CD4-positive, alpha-beta T cell (primary cell): ENCODE measurements at regions not wholly inside any gene's neighbourhood (a gene's known extent, or its start where the extent isn't known, plus 50 kb on each side); places are given as distances from the start of the nearest gene placed in this dataset.

ENCODE experiments used
- ATAC-seq: fragments of 200-7000 bp; cut with Tn5 transposase; one replicate; pipeline ENCODE4 v1.10.0; 2022; ENCODE audit warnings: mild to moderate bottlenecking; ENCODE audit not compliant: poor library complexity
- CTCF ChIA-PET: fragments of 350-600 bp; sonication (Branson Sonifier 250); formaldehyde crosslinking; loops from one replicate; lab custom pipeline; 2021; ENCODE audit warnings: antibody characterized with exemption, inconsistent platforms; lab: Charles Lee
- POLR2A ChIA-PET: fragments of 350-600 bp; sonication (Branson Sonifier 250); formaldehyde crosslinking; loops from one replicate; lab custom pipeline; 2021; ENCODE audit warnings: antibody characterized with exemption, inconsistent platforms; lab: Charles Lee
- DNase-seq, 14 experiments: peaks; one replicate each; pipeline ENCODE4 v3.0.0-alpha.2; 2013 to 2020; ENCODE audit warnings: mixed read lengths in 2 of 14
- H3K27ac ChIP-seq, 2 donors: one replicate each; pipeline versions ENCODE4 v1.5.1 to v1.7.0; 2013; ENCODE audit warnings: low read length in 2 of 2, low read depth in 1 of 2, mild to moderate bottlenecking in 1 of 2
- H3K27me3 ChIP-seq, 2 experiments: 1 replicate in 1 of 2; 2 replicates in 1 of 2; pipeline versions ENCODE4 v1.6.1 to v1.7.0; 2013; ENCODE audit warnings: low read length in 2 of 2, control low read depth in 1 of 2, mild to moderate bottlenecking in 1 of 2, moderate library complexity in 1 of 2; ENCODE audit not compliant: insufficient read depth in 2 of 2, control insufficient read depth in 1 of 2
- H3K36me3 ChIP-seq: one replicate; pipeline ENCODE4 v1.6.1; 2013; ENCODE audit warnings: low read length, control low read depth; ENCODE audit not compliant: insufficient read depth
- H3K4me1 ChIP-seq: one replicate; pipeline ENCODE4 v1.6.1; 2013; ENCODE audit warnings: low read length, control low read depth; ENCODE audit not compliant: insufficient read depth
- H3K4me3 ChIP-seq: one replicate; pipeline ENCODE4 v1.5.1; 2013; ENCODE audit warnings: mild to moderate bottlenecking, low read length, moderate library complexity
- H3K9me3 ChIP-seq, 2 experiments: 1 replicate in 1 of 2; 2 replicates in 1 of 2; pipeline versions ENCODE4 v1.6.1 to v1.7.0; 2013; ENCODE audit warnings: low read length in 2 of 2, mild to moderate bottlenecking in 2 of 2, control low read depth in 1 of 2, moderate library complexity in 1 of 2; ENCODE audit not compliant: control insufficient read depth in 1 of 2, insufficient read depth in 1 of 2
- H3K27ac Mint-ChIP-seq: one replicate; pipeline ENCODE4 v1.8.0; 2020; ENCODE audit warnings: mixed read lengths
- H3K27me3 Mint-ChIP-seq: one replicate; pipeline ENCODE4 v1.8.0; 2021; ENCODE audit warnings: mixed read lengths
- H3K36me3 Mint-ChIP-seq: one replicate; pipeline ENCODE4 v1.8.0; 2021; ENCODE audit warnings: low read depth, mixed read lengths
- H3K4me1 Mint-ChIP-seq: one replicate; pipeline ENCODE4 v1.8.0; 2021; ENCODE audit warnings: low read depth, mixed read lengths
- H3K4me3 Mint-ChIP-seq: one replicate; pipeline ENCODE4 v1.8.0; 2020; ENCODE audit warnings: mild to moderate bottlenecking, mixed read lengths
- H3K9me3 Mint-ChIP-seq: one replicate; pipeline ENCODE4 v1.8.0; 2020; ENCODE audit warnings: mixed read lengths
- CTCF ChIP-seq: fragments of 200-600 bp; IDR thresholded peaks from one replicate; pipeline ENCODE4 v1.8.0; 2022; ENCODE audit warnings: antibody characterized with exemption, mild to moderate bottlenecking
- intact Hi-C, 2 experiments: fragments of 100-400 bp; cut with DNase I in 1 of 2; cut with micrococcal nuclease in 1 of 2; formaldehyde crosslinking; loops; one replicate each; pipeline versions ENCODE4 v1.15.1 to v1.9.0; 2023 to 2025; cut with DNase I, micrococcal nuclease

GRCh38 chr12:15037091-15037687, 64.3 kb downstream of the PDE6H start:
- Histone ChIP-seq H3K27ac (no peak overlapping the region), H3K36me3 (no peaks in the 10 kb centered on the region), H3K9me3 (no peaks in the 10 kb centered on the region), H3K27me3 (peaks cover 0 to 3% of the 10 kb centered on the region in 2 experiments), H3K4me3 (no peak overlapping the region), H3K4me1 (no peaks in the 10 kb centered on the region)
- no peak overlapping the region for H3K4me3 Mint-ChIP-seq
- no peak overlapping the region for H3K27ac Mint-ChIP-seq
- no peak for ATAC-seq
- no peaks in the 10 kb centered on the region for H3K27me3 Mint-ChIP-seq
- no peaks in the 10 kb centered on the region for H3K9me3 Mint-ChIP-seq
- no peak for TF ChIP-seq CTCF
- H3K36me3 Mint-ChIP-seq: no peaks in the 10 kb centered on the region
- DNase-seq: no peak
- H3K4me1 Mint-ChIP-seq: peaks cover 7% of the 10 kb centered on the region
- ChIA-PET CTCF (no interaction called here), POLR2A (no interaction called here)
- intact Hi-C loops: no loop called here

- ChIA-PET POLR2A (no interaction called here), CTCF (no interaction called here)
- no peaks in the 10 kb centered on the region for H3K36me3 ChIP-seq
- DNase-seq (no peak), ATAC-seq (no peak)
- H3K27me3 Mint-ChIP-seq: no peaks in the 10 kb centered on the region
- no peak overlapping the region for H3K27ac Mint-ChIP-seq
- intact Hi-C loops: no loop called here
- H3K4me3 Mint-ChIP-seq: no peak overlapping the region
- H3K9me3 Mint-ChIP-seq: no peaks in the 10 kb centered on the region
- no peak overlapping the region for H3K4me3 ChIP-seq
- no peaks in the 10 kb centered on the region for H3K4me1 ChIP-seq
- peaks cover 7% of the 10 kb centered on the region for H3K4me1 Mint-ChIP-seq
- no peak for TF ChIP-seq CTCF
- H3K27me3 ChIP-seq: peaks cover 0 to 3% of the 10 kb centered on the region in 2 experiments
- no peaks in the 10 kb centered on the region for H3K9me3 ChIP-seq
- no peaks in the 10 kb centered on the region for H3K36me3 Mint-ChIP-seq
- H3K27ac ChIP-seq: no peak overlapping the region
These were observed 65.3 kb downstream of the PDE6H start for GRCh38 chr12:15038137-15038536.

- ChIA-PET CTCF (no interaction called here), POLR2A (no interaction called here)
- Histone ChIP-seq H3K27ac (no peak overlapping the region), H3K4me1 (no peaks in the 10 kb centered on the region), H3K27me3 (no peaks in the 10 kb centered on the region), H3K9me3 (no peaks in the 10 kb centered on the region), H3K4me3 (no peak overlapping the region), H3K36me3 (no peaks in the 10 kb centered on the region)
- intact Hi-C loops: no loop called here
- no peaks in the 10 kb centered on the region for H3K27me3 Mint-ChIP-seq
- peaks cover 9% of the 10 kb centered on the region for H3K4me1 Mint-ChIP-seq
- TF ChIP-seq CTCF: no peak
- DNase-seq (no peak), ATAC-seq (no peak)
- no peak overlapping the region for H3K4me3 Mint-ChIP-seq
- no peak overlapping the region for H3K27ac Mint-ChIP-seq
- no peaks in the 10 kb centered on the region for H3K36me3 Mint-ChIP-seq
- peaks cover 2% of the 10 kb centered on the region for H3K9me3 Mint-ChIP-seq
These were observed 71.6 kb downstream of the PDE6H start for GRCh38 chr12:15044471-15044870.
